Calu3 (cell line): ENCODE measurements at regions not wholly inside any gene's neighbourhood (a gene's known extent, or its start where the extent isn't known, plus 50 kb on each side); places are given as distances from the start of the nearest gene placed in this dataset.

Source experiments
- BruUV-seq: library from RNA; stranded (reverse); fragments of 400-500 nt; replicated peaks from 2 replicates; lab custom pipeline; 2021; lab: Mats Ljungman, UMichigan
- CTCF ChIA-PET: fragments of 300-600 bp; sonication (Branson Sonifier 250); formaldehyde crosslinking; loops from one replicate; lab custom pipeline; 2022; ENCODE audit warnings: antibody characterized with exemption; lab: Charles Lee
- DNase-seq: peaks from one replicate; pipeline ENCODE4 v3.0.0; 2022
- H3K27ac Mint-ChIP-seq: one replicate; pipeline ENCODE4 v1.8.0; 2022; ENCODE audit warnings: mixed read lengths; ENCODE audit not compliant: unreplicated experiment
- H3K27me3 Mint-ChIP-seq: one replicate; pipeline ENCODE4 v1.8.0; 2022; ENCODE audit warnings: mixed read lengths; ENCODE audit not compliant: unreplicated experiment
- H3K36me3 Mint-ChIP-seq: one replicate; pipeline ENCODE4 v1.8.0; 2022; ENCODE audit warnings: mild to moderate bottlenecking, moderate library complexity, mixed read lengths; ENCODE audit not compliant: insufficient read depth, unreplicated experiment
- H3K4me1 Mint-ChIP-seq: one replicate; pipeline ENCODE4 v1.8.0; 2022; ENCODE audit warnings: mild to moderate bottlenecking, low read depth, mixed read lengths; ENCODE audit not compliant: unreplicated experiment
- H3K4me3 Mint-ChIP-seq: one replicate; pipeline ENCODE4 v1.8.0; 2022; ENCODE audit warnings: mild to moderate bottlenecking, low read depth, moderate library complexity, mixed read lengths; ENCODE audit not compliant: unreplicated experiment
- H3K9me3 Mint-ChIP-seq: one replicate; pipeline ENCODE4 v1.8.0; 2022; ENCODE audit warnings: low read depth, mixed read lengths; ENCODE audit not compliant: unreplicated experiment
- intact Hi-C: fragments of 100-400 bp; cut with micrococcal nuclease; formaldehyde crosslinking; loops from one replicate; pipeline ENCODE4 v1.10.0; 2022; ENCODE audit not compliant: unreplicated experiment
- TF ChIP-seq, protein P1 (sequence below): fragments of 200-600 bp; IDR thresholded peaks from one replicate; pipeline ENCODE4 v1.8.0; 2022; ENCODE audit warnings: antibody characterized with exemption; ENCODE audit not compliant: unreplicated experiment

- TF ChIP-seq, protein P1, sequence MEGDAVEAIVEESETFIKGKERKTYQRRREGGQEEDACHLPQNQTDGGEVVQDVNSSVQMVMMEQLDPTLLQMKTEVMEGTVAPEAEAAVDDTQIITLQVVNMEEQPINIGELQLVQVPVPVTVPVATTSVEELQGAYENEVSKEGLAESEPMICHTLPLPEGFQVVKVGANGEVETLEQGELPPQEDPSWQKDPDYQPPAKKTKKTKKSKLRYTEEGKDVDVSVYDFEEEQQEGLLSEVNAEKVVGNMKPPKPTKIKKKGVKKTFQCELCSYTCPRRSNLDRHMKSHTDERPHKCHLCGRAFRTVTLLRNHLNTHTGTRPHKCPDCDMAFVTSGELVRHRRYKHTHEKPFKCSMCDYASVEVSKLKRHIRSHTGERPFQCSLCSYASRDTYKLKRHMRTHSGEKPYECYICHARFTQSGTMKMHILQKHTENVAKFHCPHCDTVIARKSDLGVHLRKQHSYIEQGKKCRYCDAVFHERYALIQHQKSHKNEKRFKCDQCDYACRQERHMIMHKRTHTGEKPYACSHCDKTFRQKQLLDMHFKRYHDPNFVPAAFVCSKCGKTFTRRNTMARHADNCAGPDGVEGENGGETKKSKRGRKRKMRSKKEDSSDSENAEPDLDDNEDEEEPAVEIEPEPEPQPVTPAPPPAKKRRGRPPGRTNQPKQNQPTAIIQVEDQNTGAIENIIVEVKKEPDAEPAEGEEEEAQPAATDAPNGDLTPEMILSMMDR = no peak
- CTCF ChIA-PET = no interaction called here
- Mint-ChIP-seq H3K27me3 (no peaks in the 10 kb centered on the region), H3K36me3 (no peaks in the 10 kb centered on the region), H3K9me3 (peaks cover 7% of the 10 kb centered on the region), H3K4me1 (no peaks in the 10 kb centered on the region), H3K27ac (no peak overlapping the region), H3K4me3 (no peak overlapping the region)
- intact Hi-C loops = loop anchor here (5.0 kb wide), 2 partner anchors 268 to 458 kb away; no protein-coding TSS in a partner anchor
- DNase-seq = no peak
- no TSS peak for BruUV-seq
Observed at GRCh38 chr4:159489646-159490045, 386.8 kb downstream of the RAPGEF2 start.

DNA sequence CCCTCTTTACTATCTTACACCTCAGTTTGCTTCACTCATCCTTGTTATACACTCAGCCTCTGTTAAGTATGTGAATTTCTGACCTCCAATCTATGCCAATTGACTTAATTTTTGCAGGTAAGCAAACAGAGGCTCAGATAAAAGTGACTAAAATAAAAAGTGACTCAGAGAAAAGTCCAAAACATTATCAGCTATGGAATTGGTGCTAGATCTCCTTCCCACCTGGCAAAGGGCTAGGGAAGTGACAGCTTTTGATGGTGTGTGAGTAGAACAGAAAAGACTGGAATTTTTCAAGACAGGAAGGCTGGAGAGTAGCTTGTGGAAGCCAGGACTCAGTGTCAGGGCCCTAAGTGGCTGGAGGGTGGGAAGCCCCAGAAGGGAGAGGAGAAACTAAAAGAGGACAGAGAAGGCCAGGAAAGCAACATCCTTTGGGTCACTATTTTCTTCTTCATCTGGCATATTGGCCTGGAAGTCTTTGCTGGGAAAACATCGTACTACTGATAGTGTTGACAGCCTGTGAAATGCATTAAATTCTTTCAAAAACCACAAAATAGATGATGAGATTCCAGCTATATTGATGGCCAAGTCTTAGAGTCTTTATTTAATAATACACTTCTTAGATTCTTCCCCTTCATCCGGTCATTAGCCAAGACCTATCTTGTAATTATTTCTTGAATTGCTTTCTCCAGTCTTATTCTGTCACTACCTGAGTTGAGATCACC is 392.8 kb downstream of the RAPGEF2 start:
- no peak for DNase-seq
- H3K36me3 Mint-ChIP-seq = no peaks in the 10 kb centered on the region
- no peak overlapping the region for H3K27ac Mint-ChIP-seq
- H3K4me3 Mint-ChIP-seq = no peak overlapping the region
- peaks cover 5% of the 10 kb centered on the region for H3K9me3 Mint-ChIP-seq
- no TSS peak for BruUV-seq
- CTCF ChIA-PET = interaction anchor here (0.6 kb wide), 1 partner anchor 18 kb away, joined by 3 read pairs; no protein-coding TSS in a partner anchor
- no peaks in the 10 kb centered on the region for H3K27me3 Mint-ChIP-seq
- H3K4me1 Mint-ChIP-seq = no peaks in the 10 kb centered on the region
- intact Hi-C loops = no loop called here
- TF ChIP-seq, protein P1 = no peak

GRCh38 chr4:159496248-159496647 is 393.4 kb downstream of the RAPGEF2 start:
- TF ChIP-seq, protein P1 = no peak
- intact Hi-C loops = no loop called here
- Mint-ChIP-seq H3K27ac (no peak overlapping the region), H3K36me3 (no peaks in the 10 kb centered on the region), H3K4me3 (no peak overlapping the region), H3K9me3 (peaks cover 2% of the 10 kb centered on the region), H3K27me3 (no peaks in the 10 kb centered on the region), H3K4me1 (no peaks in the 10 kb centered on the region)
- no TSS peak for BruUV-seq
- CTCF ChIA-PET = no interaction called here
- DNase-seq = no peak

DNA sequence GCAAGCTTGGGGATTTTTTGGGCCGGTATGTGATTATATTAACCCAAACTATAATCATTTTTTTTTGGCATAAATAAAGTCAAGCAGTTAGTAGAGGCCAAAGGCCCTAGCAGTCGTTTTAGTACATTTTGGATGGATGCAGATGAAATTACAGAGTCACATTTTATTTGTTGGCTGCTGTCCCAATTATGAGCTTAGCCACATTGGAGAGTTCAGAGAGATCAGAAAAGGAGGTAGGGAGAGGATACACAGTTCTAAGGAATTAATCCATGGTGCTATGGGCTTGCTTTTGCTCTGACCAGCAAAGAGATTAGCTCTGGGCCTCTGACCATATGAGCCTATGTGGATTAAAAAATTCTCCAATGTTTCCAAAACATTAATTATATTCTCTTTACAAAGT is 395.1 kb downstream of the RAPGEF2 start:
- no peaks in the 10 kb centered on the region for H3K27me3 Mint-ChIP-seq
- H3K27ac Mint-ChIP-seq = no peak overlapping the region
- no peak for DNase-seq
- no peak overlapping the region for H3K4me3 Mint-ChIP-seq
- no TSS peak for BruUV-seq
- intact Hi-C loops = no loop called here
- H3K4me1 Mint-ChIP-seq = no peaks in the 10 kb centered on the region
- no peaks in the 10 kb centered on the region for H3K36me3 Mint-ChIP-seq
- CTCF ChIA-PET = interaction anchor here (0.6 kb wide), 1 partner anchor 1755 kb away, joined by 8 read pairs; no protein-coding TSS in a partner anchor
- H3K9me3 Mint-ChIP-seq = peaks cover 2% of the 10 kb centered on the region
- TF ChIP-seq, protein P1 = no peak
